ENCODE measurements at regions not wholly inside any gene's neighbourhood (a gene's known extent, or its start where the extent isn't known, plus 50 kb on each side); places are given as distances from the start of the nearest gene placed in this dataset.
"Not testable (repeated sequence)": the region's sequence is repeated elsewhere in the genome, so short reads cannot be mapped to it uniquely, and the experiment has no call there.

DNA sequence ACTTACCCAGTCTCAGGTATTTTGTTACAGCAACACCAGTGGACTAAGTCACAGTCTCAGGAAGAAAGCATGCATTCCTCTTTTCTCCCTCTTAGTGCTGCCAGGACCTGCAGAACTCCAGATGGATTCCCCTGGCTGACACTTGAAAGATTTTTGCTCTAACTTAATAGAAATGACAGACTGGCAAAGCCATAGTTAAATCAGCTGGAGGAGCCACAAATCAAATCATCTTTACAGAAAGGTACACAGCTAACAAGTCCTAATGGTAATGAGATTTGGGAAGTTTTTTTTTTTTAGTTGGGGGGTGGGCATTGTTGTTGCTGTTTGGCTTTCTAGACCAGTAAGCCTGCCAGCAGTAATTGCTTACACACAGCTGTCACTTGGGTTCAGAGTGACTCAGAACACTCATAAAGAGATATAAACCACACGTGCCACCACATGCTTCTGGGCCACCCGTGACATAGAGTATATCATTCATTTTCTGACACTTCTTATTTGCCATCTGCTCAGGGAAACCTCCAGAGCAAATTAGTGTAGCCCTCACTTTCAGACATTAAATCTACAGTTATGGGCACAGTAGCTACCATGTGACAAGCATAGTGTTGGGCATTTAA is 72.4 kb downstream of the FH start:
- no peak for DNase-seq

DNA sequence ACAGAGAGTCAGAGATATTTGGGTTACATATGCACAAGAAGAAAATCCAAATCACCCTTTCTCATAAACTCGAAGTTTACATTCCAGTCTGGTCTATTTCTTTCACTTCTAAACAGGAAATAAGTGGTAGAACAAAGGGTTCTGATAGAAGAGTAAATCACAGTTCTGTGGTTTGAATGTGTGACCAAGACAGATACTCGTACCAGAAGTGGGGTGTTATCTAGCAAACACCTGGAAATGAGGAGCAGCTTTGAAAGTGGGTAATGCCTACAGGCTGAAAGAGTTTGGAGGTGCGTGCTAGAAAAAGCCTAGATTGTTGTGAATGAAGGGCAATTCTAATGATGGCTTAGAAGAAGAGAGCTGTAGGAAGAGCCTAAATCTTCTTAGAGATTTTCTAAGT is 74.7 kb downstream of the FH start:
- DNase-seq = no peak

DNA sequence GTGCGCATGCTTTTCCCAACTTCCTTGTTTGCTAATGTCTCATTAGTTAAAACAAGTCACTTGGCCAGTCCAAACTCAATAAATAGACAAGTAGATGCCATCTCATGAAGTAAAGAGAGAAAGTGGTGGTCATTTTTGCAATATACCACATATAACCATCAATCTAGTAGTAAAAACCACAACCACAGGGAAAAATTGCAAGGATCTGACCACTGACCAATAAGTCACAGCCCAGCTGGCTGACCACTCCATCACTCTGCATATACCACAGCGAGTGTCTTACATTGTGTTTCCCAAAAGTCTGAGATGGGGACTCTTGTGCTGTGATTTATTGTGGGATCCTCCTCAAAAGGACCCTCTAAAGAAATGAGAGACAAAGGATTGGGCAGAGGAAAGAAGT is 76.0 kb downstream of the FH start:
- no peak for DNase-seq

DNA sequence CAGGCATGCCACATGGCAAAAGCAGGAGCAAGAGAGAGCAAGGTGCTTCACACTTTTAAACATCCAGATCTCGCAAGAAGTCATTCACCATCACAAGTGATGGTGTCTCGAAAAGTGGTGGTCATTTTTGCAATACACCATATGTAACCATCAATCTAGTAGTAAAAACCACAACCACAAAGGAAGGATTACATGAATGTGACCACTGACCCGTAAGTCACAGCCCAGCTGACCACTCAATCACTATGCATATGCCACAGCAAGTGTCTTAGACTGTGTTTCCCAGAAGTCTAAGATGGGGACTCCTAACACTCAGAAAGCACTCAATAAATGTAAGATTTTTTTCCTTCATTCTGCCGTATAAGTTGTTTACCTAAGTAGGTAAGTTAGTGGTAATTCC is 76.9 kb downstream of the FH start:
- DNase-seq = no peak

DNA sequence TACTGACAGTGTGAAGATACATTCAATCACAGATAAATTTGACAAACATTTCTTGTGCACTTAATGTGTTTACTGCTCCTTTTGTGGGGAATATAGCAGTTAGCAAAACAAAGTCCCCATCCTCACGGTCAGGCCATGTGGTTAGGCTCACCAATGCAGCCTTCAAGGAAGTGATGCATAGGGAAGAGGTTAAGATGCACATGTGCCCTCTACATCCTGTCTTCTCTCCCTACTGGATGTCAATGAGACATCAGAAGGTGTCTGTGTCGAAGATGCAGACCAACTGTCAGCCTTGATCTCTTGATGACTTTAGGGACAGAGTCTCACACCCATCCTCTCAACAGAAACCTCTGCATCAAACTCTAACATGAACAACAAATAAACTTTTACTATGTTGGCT is 78.7 kb downstream of the FH start:
- no peak for DNase-seq

DNA sequence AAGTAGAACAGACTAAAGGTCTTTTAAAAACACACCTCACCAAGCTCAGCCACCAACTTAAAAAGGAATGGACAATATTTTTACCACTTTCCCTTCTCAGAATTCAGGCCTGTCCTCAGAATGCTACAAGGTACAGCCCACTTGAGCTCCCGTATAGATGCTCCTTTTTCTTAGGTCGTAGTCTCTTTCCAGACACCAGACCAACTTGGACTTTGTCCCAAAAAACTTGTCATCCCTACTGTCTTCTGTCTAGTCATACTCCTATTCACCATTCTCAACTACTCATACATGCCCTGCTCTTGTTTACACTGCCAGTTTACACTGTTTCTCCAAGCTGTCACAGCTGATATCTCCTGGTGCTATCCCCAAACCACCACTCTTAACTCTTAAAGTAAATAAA is 80.9 kb downstream of the FH start:
- DNase-seq = not testable (repeated sequence)

DNA sequence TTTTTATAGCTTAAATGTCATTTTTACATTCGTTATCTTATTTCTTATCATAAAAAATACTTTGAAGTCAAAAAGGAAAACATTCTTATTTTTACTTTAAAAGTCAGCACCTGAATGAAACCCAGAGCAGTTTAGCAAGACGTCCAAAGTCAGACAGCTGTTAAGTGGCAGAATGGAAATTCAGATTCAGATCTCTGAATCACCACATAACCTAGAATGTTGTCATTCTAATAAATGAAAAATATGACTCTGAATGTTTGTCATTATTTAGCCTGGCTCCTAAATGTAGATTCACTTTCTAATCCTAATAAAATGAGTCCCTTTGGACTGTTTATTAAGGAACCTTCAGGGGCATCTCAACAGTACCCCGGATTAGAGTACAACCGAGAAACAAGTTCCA is 75.2 kb upstream of the RGS7 start:
- DNase-seq = no peak

DNA sequence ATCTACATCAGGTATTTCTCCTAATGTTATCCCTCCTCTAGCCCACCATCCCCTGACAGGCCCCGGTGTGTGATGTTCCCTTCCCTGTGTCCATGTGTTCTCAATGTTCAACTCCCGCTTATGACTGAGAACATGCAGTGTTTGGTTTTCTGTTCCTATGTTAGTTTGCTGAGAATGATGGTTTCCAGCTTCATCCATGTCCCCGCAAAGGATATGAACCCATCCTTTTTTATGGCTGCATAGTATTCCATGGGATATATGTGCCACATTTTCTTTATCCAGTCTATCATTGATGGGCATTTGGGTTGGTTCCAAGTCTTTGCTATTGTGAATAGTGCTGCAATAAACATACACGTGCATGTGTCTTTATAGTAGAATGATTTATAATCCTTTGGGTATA is 68.1 kb upstream of the RGS7 start:
- not testable (repeated sequence) for DNase-seq

DNA sequence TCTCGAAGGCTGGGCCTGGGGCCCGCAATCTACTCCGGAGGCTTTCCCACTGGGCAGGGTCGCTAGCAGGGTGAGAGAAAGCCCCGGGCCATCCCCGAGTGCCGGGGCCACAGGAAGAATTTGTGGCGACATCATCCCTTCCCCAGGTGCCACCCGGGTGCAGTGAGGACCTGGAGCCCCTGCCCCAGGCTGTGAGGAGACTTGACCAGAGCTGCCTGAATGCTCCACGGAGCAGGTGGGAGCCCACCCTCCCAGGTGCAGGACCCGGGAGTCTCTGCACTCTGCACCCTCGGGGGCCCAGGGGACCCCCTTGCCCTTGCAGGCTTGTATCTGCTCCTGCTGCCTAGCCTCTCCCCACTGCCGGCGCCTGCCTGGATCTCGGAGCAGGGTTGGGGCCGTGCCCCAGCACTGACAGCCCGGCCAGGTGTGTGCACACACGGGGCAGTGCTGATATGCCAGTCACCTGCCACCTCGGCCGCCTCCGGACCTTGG is 67.5 kb upstream of the RGS7 start:
- DNase-seq = no peak

DNA sequence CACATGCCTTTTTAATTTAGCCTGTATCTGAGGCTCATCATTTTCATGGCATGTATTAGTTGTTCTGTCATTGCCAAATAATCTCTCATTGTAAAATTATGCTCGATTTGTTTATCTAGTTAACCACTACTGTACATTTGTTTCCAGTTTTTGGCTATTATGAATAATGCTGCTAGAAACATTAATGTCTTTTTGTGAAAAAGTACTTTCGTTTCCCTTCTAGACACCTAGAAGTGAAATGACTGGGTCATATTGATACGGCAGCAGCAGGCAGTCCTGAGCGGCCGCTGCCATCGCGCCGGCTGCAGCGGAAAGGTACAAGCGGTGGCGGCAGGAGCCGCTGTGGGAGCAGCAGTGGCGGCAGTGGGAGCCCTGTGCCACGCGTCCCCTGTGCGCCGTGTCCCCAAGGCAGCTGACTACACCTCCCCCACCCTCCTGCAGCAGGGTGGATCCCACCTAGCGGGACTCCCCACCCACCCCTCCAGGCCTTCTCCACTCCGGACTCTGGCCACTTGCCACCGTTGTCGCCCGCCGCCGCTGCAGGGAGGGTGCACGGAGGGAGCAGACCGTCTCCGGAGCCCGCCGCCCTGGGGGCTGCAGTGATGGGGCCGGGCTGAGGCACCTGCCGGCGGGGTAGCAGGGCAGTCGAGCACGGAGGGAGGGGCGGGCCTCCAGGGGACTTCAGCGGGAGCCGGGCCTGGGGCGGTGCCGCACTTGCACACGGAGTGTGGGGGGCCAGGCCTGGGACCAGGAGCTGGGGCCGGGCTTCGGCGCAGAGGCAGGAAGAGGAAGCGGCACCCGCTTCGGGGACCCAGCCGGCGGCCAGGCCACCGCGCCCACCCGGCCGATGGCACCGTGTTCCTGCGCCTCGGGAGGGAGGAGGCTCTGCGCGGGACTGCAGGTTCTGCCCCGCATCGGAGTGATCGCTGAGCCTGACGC is 66.8 kb upstream of the RGS7 start:
- peak; percentile 77 for DNase-seq

DNA sequence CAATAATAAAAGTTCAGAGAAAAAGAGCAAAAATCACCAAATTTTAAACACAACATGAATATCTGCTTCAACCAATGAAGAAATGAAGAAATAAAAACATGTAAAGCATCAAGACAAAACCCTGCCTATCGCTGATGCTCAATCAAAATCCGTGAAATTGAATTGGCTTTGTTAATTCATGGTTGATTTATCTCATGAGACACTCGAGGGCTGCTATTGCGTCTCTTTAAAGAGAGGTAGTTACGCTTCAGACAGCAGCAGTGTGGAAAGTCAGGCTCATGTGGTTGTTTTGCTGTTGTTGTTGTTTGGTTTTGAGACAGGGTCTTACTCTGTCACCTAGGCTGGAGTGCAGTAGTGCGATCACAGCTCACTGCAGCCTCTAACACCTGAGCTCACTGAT is 65.5 kb upstream of the RGS7 start:
- no peak for DNase-seq

DNA sequence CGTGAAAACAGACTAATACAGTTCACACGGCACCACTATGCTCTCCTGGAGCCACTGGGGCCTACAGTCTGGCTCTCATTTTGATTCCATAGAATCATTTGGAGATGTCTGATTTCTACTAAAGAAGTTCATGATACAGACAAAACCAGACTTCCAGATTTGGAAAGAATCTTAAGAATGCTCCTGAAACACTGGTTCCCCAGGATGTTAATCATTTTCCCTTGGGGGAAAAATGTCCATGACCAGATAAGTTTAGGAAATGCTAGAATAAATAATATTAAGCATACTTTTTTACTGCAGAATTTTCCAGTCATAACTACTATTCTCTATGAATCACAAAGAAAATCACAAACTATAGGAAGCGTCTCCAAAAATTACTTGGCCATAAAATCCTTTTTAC is 63.0 kb upstream of the RGS7 start:
- DNase-seq = no peak

DNA sequence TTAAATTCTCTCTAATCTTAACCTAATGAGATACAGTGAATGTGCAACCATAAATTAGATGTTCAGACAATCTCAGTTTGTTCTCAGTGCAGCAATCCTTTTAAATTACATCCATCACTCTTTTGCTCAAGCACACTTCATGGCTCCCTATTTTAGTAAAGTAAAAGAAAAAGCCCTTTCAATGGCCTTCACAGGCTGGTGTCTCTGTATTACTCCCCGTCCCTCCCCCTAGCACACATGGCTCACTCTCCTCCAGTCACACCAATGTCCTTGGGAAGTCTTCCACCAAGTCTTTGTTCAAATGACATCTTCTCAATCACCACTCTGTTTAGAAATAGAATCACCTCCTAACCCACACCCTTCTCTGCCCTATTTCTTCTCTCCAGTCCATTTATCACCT is 60.3 kb upstream of the RGS7 start:
- no peak for DNase-seq

DNA sequence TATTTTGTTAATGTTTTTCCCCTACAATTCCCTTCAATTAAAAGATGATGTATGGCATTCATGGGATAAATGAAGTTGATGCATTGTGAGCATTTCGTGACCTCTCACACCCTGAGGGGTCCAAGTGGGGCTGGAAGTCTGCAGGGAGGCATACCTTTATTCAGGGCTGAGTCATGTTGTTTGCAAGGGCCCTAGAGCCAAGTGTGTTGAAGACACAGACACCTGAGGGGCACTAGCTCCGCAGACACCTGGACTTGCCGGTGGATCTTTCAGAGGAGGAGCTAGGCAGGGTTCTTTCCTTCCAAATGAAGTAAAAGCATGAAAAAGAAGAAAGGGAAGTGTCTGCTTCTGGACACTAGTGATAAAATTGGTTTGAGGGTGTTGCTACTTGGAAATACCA is 57.0 kb upstream of the RGS7 start:
- peak; percentile 58 for DNase-seq

DNA sequence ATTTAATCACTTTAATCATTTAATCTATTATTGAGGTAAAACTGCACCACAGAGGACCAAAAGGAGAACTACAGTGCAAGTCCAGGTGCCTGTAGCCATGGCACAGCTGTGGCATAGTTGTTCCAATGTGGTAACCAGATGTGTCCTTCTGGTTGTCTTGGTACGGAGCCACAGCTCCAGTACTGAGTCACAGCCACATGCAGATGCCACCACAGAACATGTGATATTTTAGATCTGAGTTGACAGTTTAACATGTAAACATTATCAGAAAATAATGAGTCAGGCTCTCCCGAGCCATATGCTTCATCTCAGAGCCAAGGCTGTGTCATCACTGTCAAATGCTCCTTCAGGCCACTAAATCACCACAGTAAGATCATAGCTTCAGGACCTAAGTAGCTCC is 56.4 kb upstream of the RGS7 start:
- DNase-seq = no peak

DNA sequence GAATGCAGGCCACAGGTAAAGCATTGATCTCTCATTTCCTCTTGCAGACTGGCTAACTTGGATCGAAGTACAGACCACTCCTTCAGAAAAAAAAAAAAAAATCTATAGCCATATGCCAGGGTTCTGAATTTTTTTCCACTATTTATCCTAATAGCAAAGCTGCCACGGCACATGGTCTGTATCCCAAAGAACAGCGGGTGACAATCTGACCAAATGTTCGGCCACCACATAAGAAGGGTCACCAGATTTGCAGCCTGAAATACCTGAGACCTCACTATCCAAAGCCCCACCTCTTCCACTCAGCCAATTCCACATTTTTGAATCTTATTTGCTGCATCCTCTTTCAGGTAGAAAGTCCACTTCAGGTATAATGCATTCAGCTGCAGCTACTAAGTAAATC is 55.6 kb upstream of the RGS7 start:
- no peak for DNase-seq

DNA sequence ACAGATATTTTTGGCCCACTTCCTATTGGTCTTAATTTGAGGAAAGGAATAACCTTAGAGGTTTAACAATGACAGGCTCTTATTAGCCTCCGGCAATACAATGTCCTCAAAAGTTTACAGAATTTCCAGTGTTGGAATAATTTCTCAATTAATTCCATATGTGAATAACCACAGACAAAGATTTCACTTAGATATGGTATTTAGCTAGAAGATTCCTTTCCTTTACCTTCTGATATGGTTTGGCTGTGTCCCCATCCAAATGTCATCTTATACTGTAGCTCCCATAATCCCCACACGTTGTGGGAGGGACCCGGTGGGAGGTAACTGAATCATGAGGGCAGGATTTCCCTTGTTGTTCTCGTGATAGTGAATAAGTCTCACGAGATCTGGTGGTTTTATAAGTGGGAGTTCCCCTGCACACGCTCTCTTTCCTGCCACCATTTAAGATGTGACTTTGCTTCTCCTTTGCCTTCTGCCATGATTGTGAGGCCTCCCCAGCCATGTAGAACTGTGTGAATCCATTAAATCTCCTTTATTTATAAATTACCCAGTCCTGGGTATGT is 54.9 kb upstream of the RGS7 start:
- no peak for DNase-seq

DNA sequence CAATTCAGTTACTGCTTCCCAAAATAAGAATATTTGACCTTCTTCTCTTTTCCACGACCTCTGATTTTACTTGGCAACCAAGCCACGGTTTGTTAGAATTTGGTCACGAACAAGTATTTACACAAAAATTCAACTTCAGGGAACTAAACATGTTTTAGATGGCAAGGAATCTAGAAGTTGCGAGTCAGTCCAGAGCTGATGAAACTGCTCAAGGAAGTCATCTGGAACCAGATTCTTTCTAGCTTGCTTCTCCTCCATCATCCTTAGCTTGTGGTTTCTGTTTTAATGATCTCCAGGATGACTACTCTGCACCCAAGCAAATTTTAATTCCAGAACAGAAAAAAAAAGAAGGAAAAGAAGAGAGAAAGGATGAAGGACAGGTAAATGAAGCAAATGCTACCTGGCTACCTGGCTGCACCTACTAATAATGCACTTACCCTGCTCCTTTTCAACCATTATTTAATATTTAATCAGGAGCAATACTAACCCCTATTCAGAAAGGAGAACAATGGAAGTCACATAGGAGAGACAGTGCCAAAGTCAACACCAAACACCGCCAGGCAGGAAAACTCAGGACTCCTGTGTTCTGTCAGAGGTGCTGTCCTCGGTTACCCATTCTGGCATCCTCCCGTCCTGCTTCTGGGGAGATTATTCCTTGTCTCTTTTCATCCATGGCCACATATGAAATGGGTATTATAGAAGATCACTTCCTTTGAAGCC is 54.2 kb upstream of the RGS7 start:
- DNase-seq = no peak

DNA sequence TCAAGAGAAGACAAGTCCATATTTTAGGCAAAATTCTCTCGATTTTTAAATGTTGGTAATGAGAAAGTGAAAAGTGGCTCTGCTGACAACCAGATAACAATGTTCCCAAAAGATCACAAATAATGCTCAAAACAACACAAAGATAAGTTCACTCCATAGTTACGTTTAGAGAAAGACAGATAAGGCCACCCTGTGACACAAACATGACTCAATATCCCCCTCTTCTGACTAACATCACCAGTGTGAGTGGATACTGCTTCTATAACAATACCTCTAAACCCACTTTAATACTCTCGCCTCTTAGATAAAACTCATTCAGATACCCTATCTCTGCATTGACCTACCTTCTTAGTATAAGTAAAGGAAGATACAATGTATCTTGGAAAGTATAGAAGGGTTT is 51.2 kb upstream of the RGS7 start:
- DNase-seq = no peak

Data from islet precursor cell (in vitro differentiated cells).